ENCODE measurements at regions not wholly inside any gene's neighbourhood (a gene's known extent, or its start where the extent isn't known, plus 50 kb on each side); places are given as distances from the start of the nearest gene placed in this dataset.
"Not testable (repeated sequence)": the region's sequence is repeated elsewhere in the genome, so short reads cannot be mapped to it uniquely, and the experiment has no call there.

DNA sequence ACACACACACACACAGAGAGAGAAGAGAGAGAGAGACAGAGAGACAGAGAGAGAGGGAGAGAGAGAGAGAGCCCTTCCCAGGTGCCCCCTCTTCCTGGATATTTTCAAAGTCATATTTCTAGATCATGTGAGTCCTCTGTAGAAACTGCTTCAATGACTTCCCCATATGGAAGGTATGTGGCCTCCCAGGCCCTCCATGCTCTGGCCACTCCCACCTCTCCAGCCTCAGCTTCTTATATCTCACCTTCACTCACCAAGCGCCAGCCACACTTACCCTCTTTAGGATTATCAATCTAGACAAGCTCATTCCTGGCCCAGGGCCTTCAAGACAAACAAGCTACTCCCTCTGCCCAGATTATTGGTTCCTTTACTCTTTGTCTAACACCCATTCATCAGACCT, 259.7 kb downstream of the MTERF1 start:
- H3K27ac Mint-ChIP-seq, result no peak overlapping the region
- H3K27me3 Mint-ChIP-seq, result peaks cover 24% of the 10 kb centered on the region
- H3K27ac ChIP-seq (ENCODE audit: low read length in 2 of 2), result no peak overlapping the region
- no peaks in the 10 kb centered on the region for H3K9me3 ChIP-seq (ENCODE audit: control extremely low read depth in 1 of 3, control insufficient read depth in 2 of 3, insufficient read depth in 1 of 3, low read length in 2 of 3)
- no peaks in the 10 kb centered on the region for H3K27me3 ChIP-seq (replicated peaks in 1 of 4; ENCODE audit: control extremely low read depth in 1 of 4, control insufficient read depth in 3 of 4, insufficient read depth in 4 of 4, low read length in 3 of 4)
- POLR2A ChIA-PET, result no interaction called here
- no peak overlapping the region for H3K4me3 Mint-ChIP-seq
- no peaks in the 10 kb centered on the region for H3K4me1 ChIP-seq (ENCODE audit: control insufficient read depth in 2 of 2, insufficient read depth in 2 of 2, low read length in 2 of 2)
- intact Hi-C loops (cut with micrococcal nuclease), result no loop called here
- H3K4me2 ChIP-seq (replicated peaks; ENCODE audit: low read depth, low read length, poor library complexity, severe bottlenecking), result no peak overlapping the region
- no peak for ATAC-seq (ENCODE audit: low read depth)
- CTCF ChIA-PET, result no interaction called here
- no peak overlapping the region for H3K9ac ChIP-seq (ENCODE audit: low read length)
- H3K79me2 ChIP-seq (ENCODE audit: control insufficient read depth, insufficient read depth, low read length), result no peaks in the 10 kb centered on the region
- H2AFZ ChIP-seq (ENCODE audit: insufficient read depth, low read depth, low read length, poor library complexity, severe bottlenecking), result no peak overlapping the region
- H3K4me3 ChIP-seq (ENCODE audit: control extremely low read depth in 1 of 5, extremely low read depth in 1 of 5, insufficient read depth in 1 of 5, low read depth in 2 of 5, low read length in 4 of 5), result no peak overlapping the region
- H4K20me1 ChIP-seq (ENCODE audit: control insufficient read depth, insufficient read depth, low read length, poor library complexity, severe bottlenecking), result no peaks in the 10 kb centered on the region
- no peaks in the 10 kb centered on the region for H3K4me1 Mint-ChIP-seq
- H3K9me3 Mint-ChIP-seq (ENCODE audit: insufficient read depth), result no peaks in the 10 kb centered on the region
- no peaks in the 10 kb centered on the region for H3K36me3 ChIP-seq (replicated peaks in 1 of 2; ENCODE audit: control extremely low read depth in 1 of 2, control insufficient read depth in 1 of 2, extremely low read depth in 1 of 2, insufficient read depth in 2 of 2, low read length in 1 of 2)
- no peak for TF ChIP-seq EZH2 (IDR thresholded peaks at IDR 0.05; ENCODE audit: borderline replicate concordance, insufficient read depth, low read depth, low read length, poor library complexity, severe bottlenecking)
- TF ChIP-seq, protein P1, sequence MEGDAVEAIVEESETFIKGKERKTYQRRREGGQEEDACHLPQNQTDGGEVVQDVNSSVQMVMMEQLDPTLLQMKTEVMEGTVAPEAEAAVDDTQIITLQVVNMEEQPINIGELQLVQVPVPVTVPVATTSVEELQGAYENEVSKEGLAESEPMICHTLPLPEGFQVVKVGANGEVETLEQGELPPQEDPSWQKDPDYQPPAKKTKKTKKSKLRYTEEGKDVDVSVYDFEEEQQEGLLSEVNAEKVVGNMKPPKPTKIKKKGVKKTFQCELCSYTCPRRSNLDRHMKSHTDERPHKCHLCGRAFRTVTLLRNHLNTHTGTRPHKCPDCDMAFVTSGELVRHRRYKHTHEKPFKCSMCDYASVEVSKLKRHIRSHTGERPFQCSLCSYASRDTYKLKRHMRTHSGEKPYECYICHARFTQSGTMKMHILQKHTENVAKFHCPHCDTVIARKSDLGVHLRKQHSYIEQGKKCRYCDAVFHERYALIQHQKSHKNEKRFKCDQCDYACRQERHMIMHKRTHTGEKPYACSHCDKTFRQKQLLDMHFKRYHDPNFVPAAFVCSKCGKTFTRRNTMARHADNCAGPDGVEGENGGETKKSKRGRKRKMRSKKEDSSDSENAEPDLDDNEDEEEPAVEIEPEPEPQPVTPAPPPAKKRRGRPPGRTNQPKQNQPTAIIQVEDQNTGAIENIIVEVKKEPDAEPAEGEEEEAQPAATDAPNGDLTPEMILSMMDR (IDR thresholded peaks at IDR 0.05), result no peak
- 93% methylated on average over 1 of the region's 1 CpG for WGBS (ENCODE audit: insufficient coverage)
- DNase-seq, result no peak

DNA sequence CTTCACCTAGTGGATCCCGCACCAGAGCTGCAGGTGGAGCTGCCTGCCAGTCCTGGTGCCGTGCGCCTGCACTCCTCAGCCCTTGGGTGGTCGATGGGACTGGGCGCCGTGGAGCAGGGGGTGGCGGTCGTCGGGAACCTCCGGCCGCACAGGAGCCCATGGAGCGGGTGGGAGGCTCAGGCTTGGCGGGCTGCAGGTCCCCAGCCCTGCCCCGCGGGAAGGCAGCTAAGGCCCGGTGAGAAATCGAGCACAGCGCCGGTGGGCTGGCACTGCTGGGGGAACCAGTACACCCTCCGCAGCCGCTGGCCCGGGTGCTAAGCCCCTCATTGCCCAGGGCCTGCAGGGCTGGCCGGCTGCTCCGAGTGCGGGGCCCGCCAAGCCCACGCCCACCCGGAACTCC, 253.2 kb downstream of the MTERF1 start:
- H3K4me3 ChIP-seq (ENCODE audit: control extremely low read depth in 1 of 5, extremely low read depth in 1 of 5, insufficient read depth in 1 of 5, low read depth in 2 of 5, low read length in 4 of 5); ATAC-seq (ENCODE audit: low read depth); POLR2A ChIA-PET; H3K4me2 ChIP-seq (replicated peaks; ENCODE audit: low read depth, low read length, poor library complexity, severe bottlenecking); H3K27me3 ChIP-seq (replicated peaks in 1 of 4; ENCODE audit: control extremely low read depth in 1 of 4, control insufficient read depth in 3 of 4, insufficient read depth in 4 of 4, low read length in 3 of 4); H3K27ac Mint-ChIP-seq; H3K4me1 ChIP-seq (ENCODE audit: control insufficient read depth in 2 of 2, insufficient read depth in 2 of 2, low read length in 2 of 2); H3K9me3 ChIP-seq (ENCODE audit: control extremely low read depth in 1 of 3, control insufficient read depth in 2 of 3, insufficient read depth in 1 of 3, low read length in 2 of 3); H3K27ac ChIP-seq (ENCODE audit: low read length in 2 of 2); H2AFZ ChIP-seq (ENCODE audit: insufficient read depth, low read depth, low read length, poor library complexity, severe bottlenecking); H4K20me1 ChIP-seq (ENCODE audit: control insufficient read depth, insufficient read depth, low read length, poor library complexity, severe bottlenecking); CTCF ChIA-PET; H3K36me3 ChIP-seq (replicated peaks in 1 of 2; ENCODE audit: control extremely low read depth in 1 of 2, control insufficient read depth in 1 of 2, extremely low read depth in 1 of 2, insufficient read depth in 2 of 2, low read length in 1 of 2); intact Hi-C loops (cut with micrococcal nuclease); H3K4me1 Mint-ChIP-seq; H3K4me3 Mint-ChIP-seq; H3K9me3 Mint-ChIP-seq (ENCODE audit: insufficient read depth); H3K79me2 ChIP-seq (ENCODE audit: control insufficient read depth, insufficient read depth, low read length); H3K27me3 Mint-ChIP-seq; DNase-seq; H3K9ac ChIP-seq (ENCODE audit: low read length): not testable (repeated sequence)
- 97% methylated on average over 23 of the region's 28 CpGs for WGBS (ENCODE audit: insufficient coverage)
